ENCODE measurements at regions not wholly inside any gene's neighbourhood (a gene's known extent, or its start where the extent isn't known, plus 50 kb on each side); places are given as distances from the start of the nearest gene placed in this dataset.

- no peak for TF ChIP-seq CTCF (conservative IDR thresholded peaks at IDR 0.05; ENCODE audit: low read depth, low read length)
- TF ChIP-seq EZH2phosphoT487 (IDR thresholded peaks at IDR 0.05; ENCODE audit: borderline replicate concordance, low read length): no peak
Observed at GRCh38 chr2:215671244-215671643, 235.4 kb upstream of the FN1 start.
